ENCODE measurements at regions not wholly inside any gene's neighbourhood (a gene's known extent, or its start where the extent isn't known, plus 50 kb on each side); places are given as distances from the start of the nearest gene placed in this dataset.
"Not testable (repeated sequence)": the region's sequence is repeated elsewhere in the genome, so short reads cannot be mapped to it uniquely, and the experiment has no call there.

DNA sequence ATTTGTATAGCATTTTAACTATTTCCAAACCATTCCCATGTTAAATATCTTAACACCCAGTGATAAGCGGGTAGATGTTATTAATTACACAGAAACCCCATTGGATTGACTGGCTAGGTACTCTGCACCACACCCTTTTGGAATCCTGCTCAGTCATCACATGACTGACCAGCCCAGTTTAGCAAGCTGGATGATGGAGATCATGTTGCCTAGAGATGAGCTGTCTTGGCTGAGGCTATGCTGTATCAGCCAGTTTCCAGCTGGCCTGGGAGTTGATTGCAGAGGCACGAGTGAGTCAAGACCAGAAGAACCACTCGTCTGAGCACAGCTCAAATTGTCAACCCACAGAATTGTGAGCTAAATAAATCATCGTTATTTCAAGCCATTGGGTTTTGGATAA lies 124.6 kb downstream of the ZNF621 start:
- DNase-seq: no peak

DNA sequence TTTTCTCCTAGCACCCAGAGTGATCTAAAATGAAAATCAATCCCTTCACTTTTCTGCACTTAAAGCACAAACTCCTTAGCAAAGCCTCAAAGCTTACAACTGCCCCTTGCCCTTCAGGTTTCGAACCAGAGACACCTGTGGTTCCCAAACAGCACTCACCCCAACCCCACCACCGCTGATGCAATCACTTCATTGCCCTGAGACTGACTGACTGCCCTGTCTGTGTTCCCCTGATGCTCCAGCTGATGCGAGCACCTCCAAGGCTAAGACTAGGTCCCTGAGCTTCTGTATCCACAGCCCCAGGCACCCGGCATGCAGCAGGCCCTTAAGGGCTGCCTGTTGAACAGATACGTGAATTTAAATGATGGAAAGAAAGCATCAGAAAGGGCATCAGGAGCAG lies 127.3 kb downstream of the ZNF621 start:
- no peak for DNase-seq

DNA sequence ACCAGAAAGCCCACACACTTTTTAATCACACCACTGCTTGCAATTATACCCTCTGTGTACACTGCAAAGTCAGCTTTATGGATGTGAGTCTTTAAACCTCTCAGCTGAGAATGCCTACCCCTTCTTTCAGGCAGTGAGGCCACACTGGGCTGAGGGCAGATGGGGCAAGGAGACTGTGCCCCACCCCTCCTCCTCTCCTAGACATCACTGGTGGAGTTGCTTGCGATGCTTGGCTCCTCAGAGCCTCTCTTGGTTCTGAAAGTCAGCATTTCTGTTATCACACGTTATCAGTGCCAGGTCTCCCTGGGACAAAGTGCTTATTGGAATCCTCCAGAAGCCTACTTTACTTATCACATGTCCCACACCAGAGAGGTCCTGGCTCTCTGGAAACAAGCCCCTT lies 128.2 kb downstream of the ZNF621 start:
- no peak for DNase-seq

DNA sequence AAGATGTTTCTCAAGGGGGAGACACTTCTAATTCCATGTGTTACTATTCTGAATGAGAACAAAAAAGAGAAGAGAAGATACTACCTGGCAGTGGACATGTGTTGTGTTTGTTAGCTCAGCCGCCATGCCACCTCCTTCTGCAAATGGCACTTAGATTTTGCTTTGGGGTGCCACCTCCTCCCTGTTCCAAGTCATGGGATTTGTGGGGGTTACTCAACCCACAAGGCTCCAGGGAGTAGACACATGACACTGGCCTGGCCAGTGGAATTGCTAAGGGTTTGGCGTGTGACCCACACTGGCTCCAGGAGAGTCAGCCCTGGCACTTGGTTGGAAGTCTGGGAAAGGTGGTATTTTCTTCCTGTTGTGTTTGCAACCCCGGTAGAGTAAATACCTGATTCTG lies 129.1 kb downstream of the ZNF621 start:
- no peak for DNase-seq

DNA sequence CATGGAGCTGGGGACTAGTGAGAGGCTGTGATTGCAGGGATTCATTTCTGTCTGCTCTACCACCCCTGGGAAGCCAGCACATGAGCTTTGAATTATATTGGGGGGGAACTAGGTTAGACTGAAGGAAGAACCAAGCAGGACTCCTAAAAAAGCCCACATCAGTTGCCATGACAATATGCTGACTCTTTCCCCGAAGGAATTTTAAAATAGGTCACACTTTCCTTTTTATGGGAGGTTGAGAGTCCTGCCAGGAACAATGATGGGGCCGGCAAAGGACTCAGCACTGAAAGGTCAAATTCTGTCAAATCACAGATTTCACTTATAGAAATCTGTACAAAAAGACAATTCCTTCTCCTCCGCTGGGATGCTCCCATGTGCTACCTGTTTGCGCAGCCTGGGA lies 130.8 kb downstream of the ZNF621 start:
- DNase-seq: no peak

DNA sequence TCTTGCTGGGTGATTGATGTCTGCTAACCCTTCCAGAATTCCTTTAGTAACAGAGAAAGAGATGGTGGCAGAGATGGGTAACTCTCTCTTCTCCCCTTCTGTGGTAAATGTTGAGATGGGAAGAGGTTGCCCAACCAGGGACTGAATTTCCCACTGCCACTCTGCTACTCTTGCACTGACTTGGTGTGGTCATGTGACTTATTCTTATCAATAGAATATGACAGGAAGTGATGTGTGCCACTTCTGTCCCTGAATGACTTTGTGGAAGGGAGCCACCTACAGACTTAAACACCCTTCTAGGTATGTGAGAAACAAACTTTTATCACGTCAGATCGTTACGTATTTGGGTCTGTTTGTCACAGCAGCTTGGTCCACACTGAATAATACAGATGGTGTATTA lies 132.9 kb downstream of the ZNF621 start:
- no peak for DNase-seq

DNA sequence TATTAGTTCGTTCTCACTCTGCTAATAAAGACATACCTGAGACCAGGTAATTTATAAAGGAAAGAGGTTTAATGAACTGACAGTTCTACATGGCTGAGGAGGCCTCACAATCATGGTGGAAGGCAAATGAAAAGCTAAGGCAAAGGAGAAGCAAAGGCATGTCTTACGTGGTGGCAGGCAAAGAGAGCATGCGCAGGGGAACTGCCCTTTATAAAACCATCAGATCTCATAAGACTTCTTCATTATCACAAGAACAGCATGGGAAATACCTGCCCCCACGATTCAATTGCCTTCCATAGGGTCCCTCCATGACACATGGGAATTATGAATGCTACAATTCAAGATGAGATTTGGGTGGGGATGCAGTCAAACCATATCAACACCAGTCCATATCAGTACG lies 133.5 kb downstream of the ZNF621 start:
- DNase-seq: no peak

DNA sequence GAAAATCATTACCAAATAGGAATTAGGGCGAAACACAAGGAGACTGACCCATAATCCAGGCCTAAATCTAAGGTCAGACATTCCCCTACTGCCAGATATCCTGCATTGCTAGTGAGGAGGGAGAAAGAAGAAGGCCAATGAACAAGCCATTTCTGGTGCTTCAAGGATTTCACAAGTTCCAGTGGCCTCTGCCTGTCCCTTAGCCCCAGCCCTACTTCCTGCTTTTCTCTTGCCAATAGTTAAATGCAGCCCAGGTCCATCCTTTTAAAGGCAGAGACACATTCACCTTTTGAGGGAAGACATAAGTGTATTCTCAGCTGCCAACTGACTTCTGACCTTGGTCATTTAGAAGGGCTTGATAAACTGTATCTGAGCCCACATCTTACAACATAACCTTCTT lies 135.8 kb downstream of the ZNF621 start:
- DNase-seq: no peak

DNA sequence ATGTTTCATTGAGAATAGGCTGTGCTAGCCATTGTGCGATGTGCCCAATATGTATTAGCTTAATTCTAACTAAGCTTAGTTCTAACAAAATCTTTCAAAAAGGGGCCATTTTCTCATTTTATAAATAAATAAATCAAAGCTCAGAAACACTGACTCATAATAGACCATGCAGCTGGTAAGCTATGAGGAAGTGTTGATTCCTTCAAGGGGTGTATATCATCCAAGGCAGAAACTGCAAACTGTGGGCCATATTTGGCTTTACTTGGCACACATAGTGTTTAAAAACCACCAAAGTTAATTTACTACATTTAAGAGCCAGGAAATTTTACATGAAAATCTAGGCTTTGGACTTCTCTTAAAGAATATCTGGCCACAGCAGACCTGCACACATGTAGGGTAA lies 136.5 kb downstream of the ZNF621 start:
- no peak for DNase-seq

DNA sequence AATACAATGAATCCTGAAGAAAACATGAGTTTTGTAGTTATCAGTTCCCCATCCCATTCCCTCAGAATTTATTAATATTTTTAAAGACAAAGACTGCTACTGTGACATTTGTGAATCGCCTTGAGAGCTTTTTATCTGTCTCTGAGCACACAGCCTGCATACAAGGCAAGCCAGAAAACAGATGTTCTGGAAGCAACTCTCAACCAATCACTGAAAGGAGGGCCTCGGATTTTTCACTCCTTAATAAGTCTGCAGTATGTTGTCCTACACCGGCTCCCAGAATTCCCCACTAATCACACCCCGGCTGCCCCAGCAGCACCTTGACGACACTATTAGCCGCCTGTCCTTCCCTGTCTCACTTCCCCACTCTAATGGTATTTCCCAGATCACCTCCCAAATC lies 138.5 kb downstream of the ZNF621 start:
- no peak for DNase-seq

DNA sequence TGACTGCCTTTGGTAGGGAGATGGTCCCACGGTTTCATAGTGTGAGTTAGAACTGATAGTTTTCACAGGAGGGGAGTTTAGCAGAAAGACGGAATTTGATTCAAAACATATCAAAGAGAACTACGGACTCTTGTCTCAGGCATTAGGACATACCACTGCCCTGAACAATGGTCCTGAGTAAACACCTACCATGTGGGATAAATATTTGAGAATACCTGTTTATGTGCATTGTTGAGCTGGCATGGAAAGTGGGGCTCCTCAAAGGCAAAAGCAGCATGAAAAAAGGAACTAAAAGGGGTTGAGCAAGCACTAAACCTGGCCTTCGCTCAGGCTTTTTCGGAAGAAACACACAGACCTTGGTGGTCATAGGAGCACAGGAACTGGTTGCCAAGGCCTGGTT lies 144.4 kb downstream of the ZNF621 start:
- no peak for DNase-seq

DNA sequence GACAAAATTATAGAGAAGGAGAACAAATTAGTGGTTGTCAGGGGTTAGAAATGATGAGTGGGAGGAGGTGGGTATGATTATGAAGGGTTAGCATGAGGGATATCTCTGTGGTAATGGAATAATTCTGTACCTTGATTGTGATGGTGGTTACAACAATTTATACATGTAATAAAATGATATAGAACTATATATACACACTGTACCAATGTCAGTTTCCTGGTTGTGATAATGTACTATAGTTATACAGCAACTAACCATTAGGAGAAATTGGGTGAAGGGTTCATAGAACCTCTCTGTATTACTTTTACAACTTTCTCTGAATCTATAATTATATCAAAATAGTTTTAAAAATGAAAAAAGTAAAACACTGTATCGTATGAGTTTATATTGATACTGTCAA lies 148.1 kb downstream of the ZNF621 start:
- DNase-seq: no peak

DNA sequence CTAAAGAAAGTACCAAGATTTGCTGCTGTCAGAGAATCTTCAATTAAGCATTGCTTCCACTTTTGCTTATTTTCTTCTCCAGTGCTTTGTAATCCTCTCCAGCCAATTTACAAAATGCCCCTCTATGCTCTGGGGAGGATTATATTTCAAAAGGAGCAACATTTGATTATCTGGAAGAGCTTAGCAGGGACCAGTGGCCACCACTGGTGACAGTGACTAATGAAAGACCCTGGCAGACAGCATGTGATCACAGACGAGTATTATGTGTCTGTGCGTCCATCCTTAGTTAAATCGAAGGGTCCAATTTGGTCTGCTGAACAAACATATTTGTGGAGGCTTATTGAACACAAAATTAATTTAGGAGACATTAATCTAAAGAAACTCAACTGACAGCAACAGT lies 152.6 kb downstream of the ZNF621 start:
- DNase-seq: no peak

DNA sequence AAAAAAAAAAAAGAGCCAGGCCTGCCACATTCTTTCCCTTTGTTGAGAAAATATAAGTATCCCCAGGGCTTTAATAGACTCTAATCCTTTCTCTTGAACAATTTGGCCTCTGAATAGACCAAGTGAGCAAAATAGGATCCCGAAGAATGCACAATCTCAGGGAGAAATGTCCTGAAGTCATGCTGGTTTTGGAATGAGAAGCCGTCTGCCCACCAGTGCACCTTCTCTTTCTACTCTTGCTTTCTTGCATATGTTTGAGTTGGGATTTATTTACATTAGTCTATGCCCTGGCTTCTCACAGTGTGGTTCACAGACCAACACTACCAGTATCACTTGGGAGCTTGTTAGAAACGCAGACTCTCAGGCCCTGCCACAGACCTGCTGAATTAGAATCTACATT lies 153.0 kb downstream of the ZNF621 start:
- no peak for DNase-seq

DNA sequence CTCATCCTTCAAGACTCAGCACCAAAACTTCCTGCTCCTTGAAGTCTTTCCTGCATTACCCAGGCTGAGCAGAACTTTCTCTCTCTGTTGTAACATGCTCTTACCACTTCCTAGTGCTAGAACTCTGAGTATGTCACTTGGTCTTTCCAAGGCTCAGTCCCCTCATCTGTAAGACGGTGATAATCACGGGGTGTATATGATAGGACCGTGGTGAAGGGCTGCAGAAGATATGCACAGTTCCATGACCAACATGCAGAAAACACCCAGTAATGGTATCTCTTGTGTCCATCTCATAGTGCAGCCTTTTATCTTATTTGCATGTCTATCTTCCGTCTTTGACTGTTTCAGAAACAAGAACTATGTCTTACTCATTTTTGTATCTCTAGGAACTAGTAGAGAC lies 154.5 kb downstream of the ZNF621 start:
- no peak for DNase-seq

DNA sequence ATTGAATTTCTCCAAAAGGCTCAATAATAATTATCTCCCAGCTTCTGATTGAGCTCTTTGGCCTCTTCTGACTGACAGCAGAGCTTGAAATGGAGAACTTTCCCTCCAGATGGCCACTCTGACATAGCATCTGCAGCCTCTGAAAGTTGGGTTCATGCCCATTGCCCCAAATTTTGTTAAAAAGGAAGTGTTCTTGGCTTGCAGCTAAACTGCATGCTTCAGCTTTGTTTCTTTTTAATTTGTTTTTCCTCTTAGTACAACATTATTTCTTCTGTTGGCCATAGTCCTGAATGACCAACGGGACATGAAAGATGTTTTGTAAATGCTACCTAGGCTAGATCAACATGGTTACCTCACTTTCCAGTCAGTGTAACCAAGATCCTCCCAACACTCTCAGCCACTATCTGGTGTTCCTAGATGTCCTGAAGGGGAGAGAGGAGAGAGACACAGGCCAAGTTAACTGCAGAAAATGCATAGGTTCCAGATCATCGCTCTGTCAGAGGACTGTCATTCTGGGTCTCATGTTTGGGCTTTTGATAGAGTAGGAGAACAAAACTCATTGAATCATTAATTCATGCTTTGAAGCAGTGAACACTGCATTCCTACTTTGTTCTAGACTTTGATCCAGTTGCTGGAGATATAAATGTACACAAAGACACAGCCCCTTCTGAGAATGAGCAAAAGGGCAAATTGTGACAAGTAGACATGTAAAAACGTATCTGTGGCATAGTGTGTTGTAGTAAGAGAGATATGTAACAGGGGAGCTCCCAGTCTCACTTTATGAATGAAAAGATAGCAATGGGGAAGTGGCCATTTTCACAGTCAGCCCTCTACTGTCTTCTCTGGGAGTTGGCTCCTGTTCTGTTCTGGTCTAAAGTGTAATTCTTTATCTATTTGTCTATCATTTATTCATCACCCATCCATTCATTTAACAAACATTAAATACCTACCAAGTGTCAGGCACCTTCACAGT lies 156.2 kb downstream of the ZNF621 start:
- DNase-seq: no peak

DNA sequence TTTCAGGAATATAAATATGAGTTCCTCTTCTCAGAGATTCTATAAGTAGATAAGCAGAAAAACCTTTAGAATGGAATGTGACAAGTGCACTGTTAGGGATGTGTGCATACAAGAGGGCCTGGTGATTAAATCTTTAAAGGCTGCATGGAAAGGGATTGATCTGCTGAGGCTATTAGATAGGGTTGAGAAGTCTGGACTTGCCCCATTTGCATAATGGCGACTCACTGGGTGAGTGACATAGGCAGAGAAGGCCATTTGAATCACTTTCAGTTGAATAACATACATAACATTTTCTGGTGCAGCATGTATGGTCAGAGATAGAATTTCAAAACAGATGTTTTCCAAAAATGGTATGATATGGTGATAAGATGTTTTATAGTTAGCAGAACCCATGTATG lies 156.9 kb downstream of the ZNF621 start:
- DNase-seq: no peak

DNA sequence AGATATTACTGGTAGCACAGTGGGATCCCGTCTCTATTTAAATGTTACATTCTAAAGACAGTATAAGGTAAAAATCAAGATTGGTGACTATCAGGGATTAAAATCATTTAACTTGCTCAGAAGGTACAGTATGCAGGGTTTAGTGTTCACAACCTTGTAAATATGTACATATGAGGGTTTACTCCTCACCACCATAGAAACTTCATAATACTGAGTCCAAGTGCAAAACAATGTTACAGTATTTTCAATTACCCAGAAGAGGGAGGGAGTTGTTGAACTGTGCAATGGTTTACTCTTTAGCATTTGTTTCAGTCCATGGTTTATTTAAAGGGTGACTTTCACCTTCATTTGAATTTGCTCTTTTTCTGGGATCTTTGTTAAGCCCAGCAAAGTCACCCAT lies 165.1 kb downstream of the ZNF621 start:
- no peak for DNase-seq

DNA sequence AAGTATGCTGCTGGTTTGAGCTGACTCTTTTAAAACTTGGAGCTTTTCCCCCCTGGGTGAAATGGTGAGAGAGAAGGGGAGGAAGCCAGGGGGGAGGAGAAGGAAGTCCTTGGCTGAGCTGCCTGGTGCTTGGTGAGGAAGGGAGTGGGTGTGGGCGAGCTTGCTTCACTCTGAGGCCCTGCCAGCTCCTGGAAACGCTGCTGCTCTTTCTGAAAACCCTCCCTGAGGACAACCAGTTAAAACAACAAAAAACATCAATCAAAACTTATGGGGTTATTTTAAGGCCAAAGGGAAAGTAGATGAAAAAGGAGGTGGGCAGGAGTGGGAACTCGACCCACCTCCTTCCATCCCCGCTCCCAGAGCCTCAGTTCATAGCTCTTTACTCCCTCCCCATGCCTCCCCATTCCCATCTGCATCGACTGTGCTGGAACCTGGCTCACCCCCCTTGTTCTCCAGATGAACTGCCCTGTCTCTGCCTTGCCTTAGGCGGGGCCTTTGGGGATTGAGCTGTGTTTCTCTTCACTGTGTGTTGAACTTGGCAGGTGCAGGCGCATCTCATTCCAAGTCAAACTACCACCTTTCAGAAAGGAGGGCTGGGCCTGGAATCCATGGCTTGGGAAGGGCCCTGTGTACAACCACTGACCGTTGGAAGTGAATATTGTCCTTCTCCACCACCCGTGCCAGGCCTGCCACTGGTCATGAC lies 166.1 kb downstream of the ZNF621 start:
- DNase-seq: no peak

DNA sequence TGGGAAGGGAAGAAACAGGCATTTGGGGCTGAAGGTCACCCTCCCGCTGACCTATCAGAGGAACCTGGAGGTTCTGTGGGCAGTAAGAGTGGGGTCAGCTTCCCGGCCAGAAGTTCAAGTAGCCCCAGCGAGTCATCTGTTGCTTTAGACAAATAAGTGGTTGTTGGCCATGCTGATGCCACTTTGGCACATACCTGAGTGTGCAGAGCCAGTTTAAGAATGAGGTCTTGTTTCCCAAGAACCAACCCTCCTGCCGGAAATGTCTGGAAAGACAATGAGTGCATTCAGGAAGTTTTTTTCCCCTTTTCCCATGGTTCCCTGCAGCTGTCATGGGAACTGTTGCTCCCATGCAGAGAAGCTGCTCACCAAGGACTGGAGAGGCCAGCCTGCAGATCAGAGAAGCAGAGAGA lies 166.7 kb downstream of the ZNF621 start:
- no peak for DNase-seq

DNA sequence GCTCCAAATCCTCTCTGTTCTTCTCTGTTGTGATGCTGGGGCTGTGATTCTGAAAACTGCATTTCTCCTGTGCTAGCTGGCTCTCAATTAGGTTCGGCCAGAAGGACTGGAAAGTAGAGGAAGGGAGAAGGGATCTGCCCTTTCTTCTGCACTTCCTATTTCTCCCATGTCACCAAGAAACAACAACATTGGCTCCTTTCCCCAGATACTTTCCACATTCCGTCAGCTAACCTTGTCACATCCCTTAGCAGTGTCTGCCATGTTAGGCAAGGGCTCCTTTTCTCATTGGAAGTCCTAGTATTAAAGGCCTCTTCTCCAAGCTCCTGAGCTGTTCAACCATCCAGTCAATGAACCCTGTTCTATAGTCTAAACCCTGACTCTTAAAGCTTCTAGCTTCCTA lies 171.1 kb downstream of the ZNF621 start:
- DNase-seq: no peak

DNA sequence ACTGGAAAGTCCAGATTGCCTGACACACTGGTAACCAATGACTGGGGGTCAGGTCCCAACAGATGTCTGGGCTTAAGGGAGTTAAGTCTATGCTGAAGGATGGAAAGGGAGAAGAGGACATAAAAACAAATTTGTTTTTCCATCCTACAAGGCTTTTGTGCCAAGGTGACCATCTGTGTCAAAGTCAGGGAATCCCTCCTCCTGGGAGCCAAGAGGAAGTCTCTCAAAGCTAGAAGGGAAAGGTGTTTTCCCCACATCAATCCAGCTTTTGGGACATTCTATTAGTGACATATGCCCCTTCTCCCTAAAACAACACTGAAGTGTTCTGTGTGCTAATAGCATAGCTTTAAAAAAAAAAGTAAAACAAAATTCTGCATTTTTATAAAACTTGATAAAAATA lies 173.9 kb downstream of the ZNF621 start:
- DNase-seq: not testable (repeated sequence)

DNA sequence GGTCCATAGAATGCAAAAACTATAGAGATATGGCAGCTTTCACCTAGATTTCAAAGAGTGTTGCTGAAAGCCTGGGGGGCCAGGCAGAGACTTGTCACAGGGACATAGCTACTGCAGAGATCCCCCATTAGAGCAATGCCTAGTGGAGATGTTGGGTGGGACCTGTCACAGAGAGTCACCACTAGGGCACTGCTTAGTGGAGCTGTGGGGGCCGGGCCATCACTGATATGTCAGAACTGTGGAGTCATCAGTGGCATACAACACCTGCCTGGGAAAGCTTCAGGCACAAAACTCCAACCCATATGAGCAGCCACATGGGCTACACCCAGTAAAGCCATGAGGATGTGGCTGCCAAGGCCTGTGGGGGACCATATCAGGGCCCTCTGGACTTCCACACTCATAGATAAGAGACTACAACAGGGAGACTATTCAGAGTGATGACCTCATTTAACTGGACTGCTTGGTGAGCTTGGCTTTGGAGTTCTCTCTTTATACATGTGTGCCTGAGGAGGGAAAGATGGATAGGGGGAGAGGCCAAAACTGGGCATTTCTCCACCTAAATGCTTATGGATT lies 176.3 kb downstream of the ZNF621 start:
- DNase-seq: no peak

DNA sequence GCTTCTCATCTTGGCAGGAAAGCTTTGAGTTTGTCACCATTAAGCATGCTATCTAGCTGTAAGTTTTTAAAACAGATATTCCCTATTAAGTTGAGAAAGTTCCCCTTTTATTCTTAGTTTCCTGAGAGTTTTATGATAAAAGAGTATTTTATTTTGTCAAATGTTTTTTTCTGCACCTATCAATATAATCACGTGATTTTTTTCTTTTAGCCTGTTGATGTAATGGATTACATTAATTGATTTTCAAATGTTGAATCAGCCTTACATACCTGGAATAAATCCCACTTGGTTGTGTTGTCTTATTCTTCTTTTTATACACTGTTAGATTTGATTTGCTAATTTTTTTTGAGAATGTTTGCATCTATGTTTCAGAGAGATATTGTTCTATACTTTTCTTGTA lies 179.5 kb downstream of the ZNF621 start:
- no peak for DNase-seq
